Mesodermal cell (in vitro differentiated cells): ENCODE measurements at regions not wholly inside any gene's neighbourhood (a gene's known extent, or its start where the extent isn't known, plus 50 kb on each side); places are given as distances from the start of the nearest gene placed in this dataset.

Experiments
- H3K27ac ChIP-seq: 2 replicates; pipeline ENCODE4 v1.7.0; 2013; ENCODE audit warnings: mild to moderate bottlenecking, low read depth, low read length, moderate library complexity; ENCODE audit not compliant: severe bottlenecking
- H3K36me3 ChIP-seq: 2 replicates; pipeline ENCODE4 v1.7.1; 2013; ENCODE audit warnings: mild to moderate bottlenecking, low read length, moderate library complexity; ENCODE audit not compliant: control insufficient read depth, insufficient read depth
- H3K4me1 ChIP-seq: one replicate; pipeline ENCODE4 v1.7.1; 2013; ENCODE audit warnings: mild to moderate bottlenecking, low read length; ENCODE audit not compliant: insufficient read depth, control insufficient read depth, poor library complexity, severe bottlenecking
- H3K4me3 ChIP-seq: 2 replicates; pipeline ENCODE4 v1.7.0; 2013; ENCODE audit warnings: low read length, control low read depth, mild to moderate bottlenecking; ENCODE audit not compliant: insufficient read depth, poor library complexity, severe bottlenecking; ENCODE audit errors: extremely low read depth
- H3K9me3 ChIP-seq: 2 replicates; pipeline ENCODE4 v1.7.1; 2013; ENCODE audit warnings: mild to moderate bottlenecking, low read length, moderate library complexity; ENCODE audit not compliant: control insufficient read depth
- WGBS, 2 experiments: methylation state at CpG; one replicate each; pipeline ENCODE4 v1.1.5; 2013; ENCODE audit warnings: missing lambda C conversion rate in 2 of 2; ENCODE audit not compliant: insufficient coverage in 2 of 2; 5-methylcytosine and 5-hydroxymethylcytosine counted together

DNA sequence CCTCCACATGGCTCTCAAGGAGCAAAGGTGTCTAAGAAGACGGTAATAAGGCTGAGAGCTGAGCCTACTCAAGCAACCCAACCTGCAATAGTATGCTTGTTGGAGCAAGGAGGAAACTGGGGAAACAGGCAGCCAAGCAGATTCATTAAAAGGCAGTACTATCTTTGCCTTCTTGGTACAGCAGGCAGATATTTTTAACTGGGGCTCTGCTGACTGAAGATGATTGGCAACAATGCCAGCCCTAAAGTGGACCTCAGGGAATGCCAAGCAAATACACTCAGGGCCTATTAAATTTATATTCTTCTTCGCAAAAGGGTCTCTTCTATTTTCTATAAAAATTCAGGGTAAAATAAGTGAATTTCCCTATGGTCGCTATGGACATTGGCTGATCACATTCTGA lies 109.4 kb upstream of the PCGF5 start:
- no peaks in the 10 kb centered on the region for H3K9me3 ChIP-seq
- H3K4me3 ChIP-seq: no peak overlapping the region
- no peaks in the 10 kb centered on the region for H3K36me3 ChIP-seq
- 57 to 100% methylated on average over 1 of the region's 3 CpGs for WGBS, 2 experiments
- H3K4me1 ChIP-seq: no peaks in the 10 kb centered on the region
- H3K27ac ChIP-seq: no peak overlapping the region

DNA sequence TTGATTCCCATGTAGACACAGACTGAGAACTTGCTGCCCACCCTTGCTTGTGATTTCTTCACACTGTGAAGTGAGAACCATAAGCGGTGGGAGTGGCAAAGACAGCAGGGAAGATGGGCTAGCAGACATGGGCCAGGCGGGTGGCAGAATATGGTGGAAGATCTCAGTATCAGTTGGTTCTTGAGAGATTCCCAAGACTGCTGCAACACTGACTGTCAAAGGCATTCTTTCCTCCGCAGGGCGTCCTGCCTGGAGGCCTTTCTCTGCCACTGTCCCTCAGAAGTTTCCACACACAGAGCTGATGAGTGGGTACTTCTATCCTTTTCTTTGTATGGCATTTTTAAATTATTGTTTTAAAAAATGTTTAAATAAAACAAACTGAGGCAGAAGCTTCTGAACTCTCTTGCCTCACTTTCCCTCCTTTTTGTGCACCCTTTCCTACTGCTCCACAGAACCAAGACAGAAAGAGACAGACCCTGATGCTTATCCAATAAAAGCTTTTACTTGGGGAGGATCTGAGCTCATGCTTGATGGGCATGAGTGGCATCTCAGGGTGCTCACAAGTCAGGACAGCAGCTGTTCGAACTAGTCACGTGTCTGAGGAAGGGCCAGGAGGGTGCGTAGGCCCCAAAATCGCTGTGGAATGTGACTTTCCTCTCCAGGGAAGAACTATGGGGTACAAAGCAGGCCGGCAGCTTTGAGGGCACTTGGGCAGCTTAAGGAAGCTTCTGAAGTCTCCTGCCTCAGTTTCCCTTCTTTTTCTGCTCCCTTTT lies 104.7 kb upstream of the PCGF5 start:
- H3K4me1 ChIP-seq: no peaks in the 10 kb centered on the region
- 88 to 90% methylated on average over 5 to 9 of the region's 9 CpGs for WGBS, 2 experiments
- no peak overlapping the region for H3K4me3 ChIP-seq
- no peak overlapping the region for H3K27ac ChIP-seq
- no peaks in the 10 kb centered on the region for H3K36me3 ChIP-seq
- H3K9me3 ChIP-seq: no peaks in the 10 kb centered on the region

DNA sequence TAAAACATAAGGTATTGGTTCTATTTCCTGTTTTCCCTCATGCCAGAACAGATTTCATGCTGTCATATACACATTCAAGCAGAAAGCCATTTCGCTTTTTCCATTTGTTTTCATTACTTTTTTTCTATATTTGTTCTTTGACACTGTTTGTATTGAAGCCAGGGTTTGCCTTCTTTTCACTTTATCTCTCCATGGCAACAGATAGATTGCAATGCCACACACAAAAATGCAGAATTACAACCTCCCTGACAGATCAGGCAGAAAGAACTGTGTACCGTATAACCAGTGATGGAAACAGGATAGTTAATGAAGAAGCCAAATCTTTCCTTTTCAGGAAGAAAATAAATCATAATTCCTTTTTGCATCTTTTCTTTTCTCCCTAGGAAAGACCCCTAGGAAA lies 103.0 kb upstream of the PCGF5 start:
- Histone ChIP-seq H3K27ac (no peak overlapping the region), H3K4me3 (no peak overlapping the region), H3K9me3 (no peaks in the 10 kb centered on the region), H3K4me1 (no peaks in the 10 kb centered on the region), H3K36me3 (no peaks in the 10 kb centered on the region)
- 90% methylated on average over 2 of the region's 2 CpGs; no CpG with 5 or more reads in 1 of the 2 experiments for WGBS, 2 experiments

DNA sequence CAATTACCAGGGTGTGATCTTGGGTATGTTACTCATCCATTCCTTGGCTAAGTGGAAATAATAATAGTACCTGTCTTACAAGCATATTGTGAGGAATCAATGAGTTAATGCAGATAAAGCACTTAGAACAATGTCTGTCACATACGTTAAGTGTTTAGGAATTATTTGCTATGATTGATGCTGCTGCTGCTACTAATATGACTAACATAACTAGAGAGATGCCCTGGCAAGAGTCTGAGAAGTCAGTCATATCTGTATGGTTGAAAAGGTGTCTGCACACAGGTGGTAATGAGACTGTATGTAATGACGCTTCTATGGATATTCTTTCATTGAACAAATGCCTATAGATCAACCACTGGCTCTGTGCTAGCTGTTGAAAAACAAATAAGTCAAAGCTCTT lies 100.1 kb upstream of the PCGF5 start:
- Histone ChIP-seq H3K4me3 (no peak overlapping the region), H3K4me1 (no peaks in the 10 kb centered on the region), H3K36me3 (no peaks in the 10 kb centered on the region), H3K27ac (no peak overlapping the region), H3K9me3 (no peaks in the 10 kb centered on the region)
- WGBS, 2 experiments: no CpG with 5 or more reads among the region's 2 CpGs

DNA sequence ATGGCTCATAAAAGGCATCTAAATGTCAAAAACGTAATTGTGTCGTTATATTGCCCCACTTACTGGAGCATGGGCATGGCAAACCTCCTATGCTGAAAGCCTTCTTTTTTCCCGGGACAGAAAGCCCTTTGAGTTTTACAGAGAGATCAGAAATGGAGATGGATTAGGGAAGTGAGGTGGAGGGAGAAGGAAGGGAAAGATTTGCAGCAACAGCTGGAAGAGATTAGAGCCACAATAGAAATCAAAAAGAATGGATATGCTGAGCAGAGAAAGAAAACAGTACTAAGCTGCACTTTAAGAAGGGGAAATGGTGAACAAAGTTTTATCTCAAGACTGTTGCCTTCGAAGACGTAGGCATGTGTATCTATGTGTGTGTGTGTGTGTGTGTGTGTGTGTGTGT lies 97.2 kb upstream of the PCGF5 start:
- no peaks in the 10 kb centered on the region for H3K4me1 ChIP-seq
- H3K4me3 ChIP-seq: no peak overlapping the region
- no peaks in the 10 kb centered on the region for H3K36me3 ChIP-seq
- H3K27ac ChIP-seq: no peak overlapping the region
- 69 to 81% methylated on average over 3 to 5 of the region's 5 CpGs for WGBS, 2 experiments
- H3K9me3 ChIP-seq: no peaks in the 10 kb centered on the region

DNA sequence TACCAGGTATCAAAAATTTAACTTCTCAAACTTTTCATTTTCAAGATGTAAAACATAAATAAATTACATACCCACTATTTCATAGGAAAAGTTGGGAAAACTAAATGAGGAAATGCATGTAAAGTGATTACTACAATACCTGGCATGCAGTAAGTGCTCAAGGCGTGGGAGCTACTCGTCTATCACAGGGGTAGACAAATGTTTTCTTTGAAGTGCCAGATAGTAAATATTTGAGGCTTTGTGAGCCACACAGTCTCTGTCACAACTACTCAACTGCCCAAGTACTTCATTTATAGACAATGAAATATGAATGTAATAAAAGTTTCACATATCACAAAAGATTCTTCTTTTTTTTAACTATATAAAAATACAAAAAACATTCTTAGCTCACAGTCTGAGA lies 96.4 kb upstream of the PCGF5 start:
- WGBS, 2 experiments: 80% methylated on average over 1 of the region's 2 CpGs; no CpG with 5 or more reads in 1 of the 2 experiments
- no peaks in the 10 kb centered on the region for H3K4me1 ChIP-seq
- H3K9me3 ChIP-seq: no peaks in the 10 kb centered on the region
- H3K36me3 ChIP-seq: no peaks in the 10 kb centered on the region
- H3K4me3 ChIP-seq: no peak overlapping the region
- no peak overlapping the region for H3K27ac ChIP-seq

DNA sequence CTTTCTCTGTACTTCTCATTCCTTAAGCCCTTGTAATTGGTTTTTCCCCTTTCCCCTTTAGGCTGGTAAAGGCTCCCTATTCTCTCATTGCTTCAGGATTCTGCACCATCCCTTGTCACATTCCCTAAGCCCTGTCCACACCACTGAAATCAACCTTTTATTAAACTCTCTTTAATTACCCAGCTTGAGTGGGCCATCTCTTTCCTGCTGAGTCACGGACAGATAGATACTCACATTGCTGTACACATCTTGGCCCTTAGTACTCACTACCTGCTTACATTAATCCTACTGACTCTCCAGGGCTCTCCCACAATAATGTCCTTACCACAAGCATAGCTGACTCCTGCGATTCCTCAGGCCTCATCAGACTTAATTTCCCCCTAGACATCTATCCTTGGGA lies 94.0 kb upstream of the PCGF5 start:
- no peak overlapping the region for H3K27ac ChIP-seq
- WGBS, 2 experiments: 94 to 100% methylated on average over 2 of the region's 2 CpGs

DNA sequence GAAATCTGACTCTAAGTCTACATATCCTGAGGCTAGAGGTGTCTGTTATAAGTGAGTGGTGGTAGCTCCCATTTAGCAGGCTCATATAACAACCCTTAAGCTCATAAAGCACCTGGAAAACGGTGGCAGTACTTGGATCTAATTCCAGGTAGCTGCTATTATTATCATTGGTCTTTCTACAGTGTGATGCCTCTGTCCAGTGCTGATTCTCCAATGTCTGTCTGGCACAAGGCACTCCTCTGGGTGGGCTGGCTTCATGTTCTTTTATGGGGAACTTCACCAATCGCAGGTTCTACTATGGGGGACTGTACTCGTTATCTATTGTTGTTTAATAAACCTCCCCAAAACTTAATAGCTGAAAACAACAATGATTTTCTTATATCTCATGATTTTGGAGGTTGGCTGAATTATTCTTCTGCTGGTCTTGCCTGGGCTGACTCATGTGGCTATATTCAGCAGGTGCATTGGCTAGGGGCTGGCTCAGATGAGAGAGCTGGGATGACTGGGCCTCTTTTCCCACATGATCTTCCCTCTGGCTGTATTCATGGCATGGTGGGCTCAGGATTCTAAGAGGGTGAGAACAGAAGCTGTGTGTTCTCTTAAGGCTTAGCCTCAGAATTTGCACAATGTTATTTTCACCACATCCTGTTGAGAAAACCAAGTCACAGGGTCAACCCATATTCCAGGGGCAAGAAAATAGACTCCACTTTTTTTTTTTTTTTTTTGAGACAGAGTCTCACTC lies 93.0 kb upstream of the PCGF5 start:
- 67 to 100% methylated on average over 1 of the region's 3 CpGs for WGBS, 2 experiments
- Histone ChIP-seq H3K9me3 (no peaks in the 10 kb centered on the region), H3K27ac (no peak overlapping the region), H3K4me1 (no peaks in the 10 kb centered on the region), H3K4me3 (no peak overlapping the region), H3K36me3 (no peaks in the 10 kb centered on the region)

More for the DNA sequence above, 94.0 kb upstream of the PCGF5 start:
- H3K9me3 ChIP-seq: no peaks in the 10 kb centered on the region
- no peaks in the 10 kb centered on the region for H3K4me1 ChIP-seq
- H3K36me3 ChIP-seq: no peaks in the 10 kb centered on the region
- H3K4me3 ChIP-seq: no peak overlapping the region

DNA sequence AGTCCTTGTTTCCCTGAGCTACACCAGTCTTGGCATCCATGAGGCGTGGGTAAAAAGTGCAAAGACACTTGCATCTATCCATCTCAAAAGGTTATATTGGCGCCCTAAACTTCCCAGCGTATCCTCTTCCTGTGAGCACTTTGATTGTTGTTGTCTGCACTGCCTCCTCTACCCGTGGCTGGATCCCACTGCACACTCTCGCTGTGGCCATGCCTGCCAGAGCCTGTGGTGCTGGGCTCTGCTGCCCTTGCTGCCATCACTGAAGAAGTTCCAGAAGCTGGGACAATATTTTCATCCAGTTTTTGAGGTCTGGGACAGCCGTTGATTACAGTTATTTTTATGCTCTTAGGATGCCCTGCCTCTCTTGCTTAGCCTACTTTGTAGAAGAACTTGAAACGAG lies 85.3 kb upstream of the PCGF5 start:
- Histone ChIP-seq H3K36me3 (no peaks in the 10 kb centered on the region), H3K4me1 (no peaks in the 10 kb centered on the region), H3K9me3 (no peaks in the 10 kb centered on the region), H3K4me3 (no peak overlapping the region), H3K27ac (no peak overlapping the region)
- 88 to 94% methylated on average over 6 of the region's 7 CpGs for WGBS, 2 experiments

DNA sequence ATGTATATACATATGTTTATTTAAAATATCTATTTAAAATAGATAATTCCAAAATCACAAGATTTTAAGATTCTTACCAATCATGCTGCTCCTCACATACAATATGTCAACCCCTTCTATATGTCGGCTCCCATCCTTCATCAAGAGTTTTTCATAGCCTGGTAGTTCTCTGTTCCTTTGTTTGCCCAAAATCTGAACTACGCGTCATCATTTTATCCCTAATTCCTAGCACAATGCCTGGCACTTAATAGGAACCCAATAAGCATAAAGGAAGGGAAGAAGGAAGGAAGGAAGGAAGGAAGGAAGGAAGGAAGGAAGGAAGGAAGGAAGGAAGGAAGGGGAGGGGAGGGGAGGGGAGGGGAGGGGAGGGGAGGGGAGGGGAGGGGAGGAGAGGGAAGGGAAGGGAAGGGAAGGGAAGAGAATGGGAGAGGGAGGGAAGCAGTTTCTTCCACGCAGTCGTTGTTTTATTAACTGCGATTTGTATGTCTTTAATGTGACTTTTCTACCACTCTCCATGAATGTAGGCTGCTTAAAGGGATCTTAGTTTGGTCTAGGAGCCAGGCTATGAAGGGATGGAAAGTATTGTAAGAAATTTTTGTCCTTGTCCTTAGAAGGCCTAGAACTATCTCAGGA lies 83.3 kb upstream of the PCGF5 start:
- Histone ChIP-seq H3K4me3 (no peak overlapping the region), H3K36me3 (no peaks in the 10 kb centered on the region), H3K27ac (no peak overlapping the region), H3K4me1 (no peaks in the 10 kb centered on the region), H3K9me3 (no peaks in the 10 kb centered on the region)
- 89 to 92% methylated on average over 1 to 3 of the region's 6 CpGs for whole genome bisulfite sequencing, 2 experiments
